PC-9 (cell line): ENCODE measurements at regions not wholly inside any gene's neighbourhood (a gene's known extent, or its start where the extent isn't known, plus 50 kb on each side); places are given as distances from the start of the nearest gene placed in this dataset.
A peak's percentile ranks its signal among the peaks of the same experiment; 100 is the strongest.

ENCODE experiments used
- BruUV-seq: library from RNA; stranded (reverse); fragments of 400-500 nt; replicated peaks from 2 replicates; lab custom pipeline; 2021; lab: Mats Ljungman, UMichigan
- CTCF ChIA-PET: fragments of 300-600 bp; sonication (Branson Sonifier 250); formaldehyde crosslinking; loops from one replicate; lab custom pipeline; 2022; ENCODE audit warnings: antibody characterized with exemption; lab: Charles Lee
- POLR2A ChIA-PET: fragments of 300-600 bp; sonication (Branson Sonifier 250); formaldehyde crosslinking; loops from one replicate; lab custom pipeline; 2022; ENCODE audit warnings: antibody characterized with exemption; ENCODE audit not compliant: unreplicated experiment; lab: Charles Lee
- DNase-seq, 2 experiments: peaks; one replicate each; pipeline versions ENCODE4 v3.0.0 to v3.0.0-alpha.2; 2015 to 2022; ENCODE audit warnings: mixed read lengths in 1 of 2
- H2AFZ ChIP-seq: fragments of 200-600 bp; sonication (generic); 2 replicates; pipeline ENCODE4 v1.8.1; 2017; ENCODE audit warnings: antibody characterized with exemption
- H3F3A ChIP-seq: fragments of 200-600 bp; sonication (generic); 2 replicates; pipeline ENCODE4 v1.8.1; 2017; ENCODE audit warnings: antibody characterized with exemption, mild to moderate bottlenecking, low read depth; ENCODE audit not compliant: insufficient read depth
- H3K27ac ChIP-seq: fragments of 200-600 bp; sonication (generic); 2 replicates; pipeline ENCODE4 v1.6.1; 2016; ENCODE audit warnings: mixed run types
- H3K27me3 ChIP-seq: fragments of 200-600 bp; sonication (generic); 2 replicates; pipeline ENCODE4 v1.6.1; 2016; ENCODE audit warnings: low read depth, mixed run types; ENCODE audit not compliant: insufficient read depth
- H3K36me3 ChIP-seq: fragments of 200-600 bp; sonication (generic); 2 replicates; pipeline ENCODE4 v1.6.1; 2016; ENCODE audit warnings: low read depth, mixed run types
- H3K4me1 ChIP-seq: fragments of 200-600 bp; sonication (generic); replicated peaks from 2 replicates; pipeline ENCODE4 v1.6.1; 2016; ENCODE audit warnings: mixed run types; ENCODE audit not compliant: insufficient read depth
- H3K4me2 ChIP-seq: fragments of 200-600 bp; sonication (generic); 2 replicates; pipeline ENCODE4 v1.6.1; 2017; ENCODE audit warnings: mixed run types
- H3K4me3 ChIP-seq: fragments of 200-600 bp; sonication (generic); 2 replicates; pipeline ENCODE4 v1.6.1; 2016; ENCODE audit warnings: mixed run types
- H3K79me2 ChIP-seq: fragments of 200-600 bp; sonication (generic); 2 replicates; pipeline ENCODE4 v1.6.1; 2017; ENCODE audit warnings: low read depth, mixed run types
- H3K9me2 ChIP-seq: fragments of 200-600 bp; sonication (generic); 2 replicates; pipeline ENCODE4 v1.8.1; 2017; ENCODE audit warnings: mild to moderate bottlenecking; ENCODE audit not compliant: insufficient read depth
- H3K9me3 ChIP-seq: fragments of 200-600 bp; sonication (generic); 2 replicates; pipeline ENCODE4 v1.8.1; 2016; ENCODE audit warnings: low read depth; ENCODE audit not compliant: insufficient read depth
- H4K20me1 ChIP-seq: fragments of 200-600 bp; sonication (generic); 2 replicates; pipeline ENCODE4 v1.8.1; 2017; ENCODE audit not compliant: insufficient read depth
- EZH2 ChIP-seq: fragments of 200-600 bp; sonication (generic); IDR thresholded peaks from 2 replicates; pipeline ENCODE4 v1.8.0; 2017; ENCODE audit warnings: antibody characterized with exemption, low read depth
- intact Hi-C: fragments of 100-400 bp; cut with micrococcal nuclease; formaldehyde crosslinking; loops from one replicate; pipeline ENCODE4 v1.10.0; 2022; ENCODE audit not compliant: unreplicated experiment
- TF ChIP-seq, protein P1 (sequence below): fragments of 200-600 bp; sonication (generic); conservative IDR thresholded peaks from 2 replicates; pipeline ENCODE4 v1.6.1; 2017; ENCODE audit warnings: mixed run types, antibody characterized with exemption, mild to moderate bottlenecking, moderate library complexity

DNA sequence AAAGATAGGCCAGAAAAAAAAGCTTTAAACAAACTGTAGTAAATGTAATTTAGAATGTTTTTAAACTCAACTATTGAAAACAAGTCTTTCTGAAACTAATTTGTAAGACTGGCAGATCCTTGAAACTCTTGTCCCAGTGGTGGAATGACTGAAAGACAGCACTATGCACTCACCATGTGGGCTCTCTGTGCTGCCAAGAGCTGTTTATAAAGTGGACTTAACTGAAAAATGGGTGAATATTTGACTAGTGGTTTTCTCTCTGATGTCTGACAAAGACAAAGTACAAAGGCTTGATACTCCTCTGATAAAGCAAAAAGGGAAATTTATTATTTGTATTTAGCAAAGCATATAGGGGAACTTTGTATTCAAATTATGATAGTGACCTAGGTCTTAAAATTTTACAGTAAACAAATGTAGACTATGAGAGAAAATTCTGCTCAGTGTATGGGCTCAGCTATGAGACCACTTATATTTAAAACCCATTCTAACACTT lies 635.4 kb downstream of the NR2F1-AS1 start:
- H3K9me3 ChIP-seq = peaks cover 7% of the 10 kb centered on the region; the same call in 1 of the 2 replicates
- CTCF ChIA-PET = no interaction called here
- H3K27me3 ChIP-seq = no peaks in the 10 kb centered on the region
- H3K4me1 ChIP-seq = peaks cover 5% of the 10 kb centered on the region; the same call in 1 of the 2 replicates
- POLR2A ChIA-PET = no interaction called here
- H3K9me2 ChIP-seq = no peaks in the 10 kb centered on the region
- H3F3A ChIP-seq = no peaks in the 10 kb centered on the region
- no peaks in the 10 kb centered on the region for H4K20me1 ChIP-seq
- intact Hi-C loops = no loop called here
- no peak for DNase-seq
- no peaks in the 10 kb centered on the region for H3K79me2 ChIP-seq
- H3K4me3 ChIP-seq = no peak overlapping the region
- no peak for TF ChIP-seq EZH2
- TF ChIP-seq, protein P1, sequence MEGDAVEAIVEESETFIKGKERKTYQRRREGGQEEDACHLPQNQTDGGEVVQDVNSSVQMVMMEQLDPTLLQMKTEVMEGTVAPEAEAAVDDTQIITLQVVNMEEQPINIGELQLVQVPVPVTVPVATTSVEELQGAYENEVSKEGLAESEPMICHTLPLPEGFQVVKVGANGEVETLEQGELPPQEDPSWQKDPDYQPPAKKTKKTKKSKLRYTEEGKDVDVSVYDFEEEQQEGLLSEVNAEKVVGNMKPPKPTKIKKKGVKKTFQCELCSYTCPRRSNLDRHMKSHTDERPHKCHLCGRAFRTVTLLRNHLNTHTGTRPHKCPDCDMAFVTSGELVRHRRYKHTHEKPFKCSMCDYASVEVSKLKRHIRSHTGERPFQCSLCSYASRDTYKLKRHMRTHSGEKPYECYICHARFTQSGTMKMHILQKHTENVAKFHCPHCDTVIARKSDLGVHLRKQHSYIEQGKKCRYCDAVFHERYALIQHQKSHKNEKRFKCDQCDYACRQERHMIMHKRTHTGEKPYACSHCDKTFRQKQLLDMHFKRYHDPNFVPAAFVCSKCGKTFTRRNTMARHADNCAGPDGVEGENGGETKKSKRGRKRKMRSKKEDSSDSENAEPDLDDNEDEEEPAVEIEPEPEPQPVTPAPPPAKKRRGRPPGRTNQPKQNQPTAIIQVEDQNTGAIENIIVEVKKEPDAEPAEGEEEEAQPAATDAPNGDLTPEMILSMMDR = no peak
- H3K4me2 ChIP-seq = no peak overlapping the region
- no peaks in the 10 kb centered on the region for H3K36me3 ChIP-seq
- no peak overlapping the region for H2AFZ ChIP-seq
- BruUV-seq = no TSS peak
- H3K27ac ChIP-seq = no peak overlapping the region

- intact Hi-C loops = no loop called here
- DNase-seq = no peak
- Histone ChIP-seq H3K4me1 (peaks cover 5% of the 10 kb centered on the region; the same call in 1 of the 2 replicates), H3K27me3 (no peaks in the 10 kb centered on the region), H3K27ac (no peak overlapping the region), H3K9me2 (no peaks in the 10 kb centered on the region), H2AFZ (peak overlapping the region; percentile 58; the same call in 1 of the 2 replicates), H3K4me3 (no peak overlapping the region), H3F3A (no peaks in the 10 kb centered on the region), H3K4me2 (no peak overlapping the region), H3K79me2 (no peaks in the 10 kb centered on the region), H3K36me3 (no peaks in the 10 kb centered on the region), H3K9me3 (peaks cover 7% of the 10 kb centered on the region; the same call in 1 of the 2 replicates), H4K20me1 (no peaks in the 10 kb centered on the region)
- TF ChIP-seq EZH2 = no peak
- TF ChIP-seq, protein P1 = no peak
- ChIA-PET POLR2A (no interaction called here), CTCF (no interaction called here)
- no TSS peak for BruUV-seq
Observed at GRCh38 chr5:92944903-92945604, 636.0 kb downstream of the NR2F1-AS1 start.

DNA sequence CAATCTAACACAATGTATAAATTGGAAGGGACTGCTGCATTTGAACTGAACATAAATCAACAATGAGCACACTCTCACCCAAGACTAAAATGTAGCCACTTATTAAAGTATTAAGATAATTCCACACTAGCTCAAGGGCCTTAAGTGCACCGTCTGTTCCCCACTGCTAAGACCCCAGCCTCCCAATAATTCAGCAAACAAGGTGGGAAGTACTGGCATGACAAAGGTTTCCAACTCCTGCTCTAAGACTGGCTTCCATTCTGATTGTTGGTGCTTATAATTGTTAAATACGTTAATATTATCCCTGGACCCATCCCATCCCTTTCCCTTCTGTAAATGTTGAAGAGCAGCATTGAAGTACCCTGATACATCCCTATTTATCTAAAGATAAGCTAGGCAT lies 636.7 kb downstream of the NR2F1-AS1 start:
- H3K9me3 ChIP-seq = peaks cover 5% of the 10 kb centered on the region; the same call in 1 of the 2 replicates
- no peaks in the 10 kb centered on the region for H3F3A ChIP-seq
- H3K4me2 ChIP-seq = no peak overlapping the region
- no peaks in the 10 kb centered on the region for H3K79me2 ChIP-seq
- no peaks in the 10 kb centered on the region for H3K9me2 ChIP-seq
- H3K27ac ChIP-seq = no peak overlapping the region
- intact Hi-C loops = no loop called here
- BruUV-seq = no TSS peak
- no peak for DNase-seq
- no peaks in the 10 kb centered on the region for H3K36me3 ChIP-seq
- TF ChIP-seq, protein P1 = no peak
- TF ChIP-seq EZH2 = no peak
- POLR2A ChIA-PET = no interaction called here
- no peaks in the 10 kb centered on the region for H4K20me1 ChIP-seq
- H3K4me1 ChIP-seq = peaks cover 5% of the 10 kb centered on the region; the same call in 1 of the 2 replicates
- H2AFZ ChIP-seq = no peak overlapping the region; the same call in 1 of the 2 replicates
- H3K27me3 ChIP-seq = no peaks in the 10 kb centered on the region
- H3K4me3 ChIP-seq = no peak overlapping the region
- CTCF ChIA-PET = no interaction called here
